HG03432 (cell line): ENCODE measurements at regions not wholly inside any gene's neighbourhood (a gene's known extent, or its start where the extent isn't known, plus 50 kb on each side); places are given as distances from the start of the nearest gene placed in this dataset.

Experiments used
- ATAC-seq: cut with Tn5 transposase; IDR thresholded peaks from one replicate; pipeline ENCODE4 v1.9.1; 2021; ENCODE audit warnings: mild to moderate bottlenecking, moderate library complexity; ENCODE audit not compliant: unreplicated experiment

- no peak for ATAC-seq
These were observed 547.2 kb downstream of the ZNF804A start for GRCh38 chr2:185145316-185146121.

GRCh38 chr2:185147361-185147760 lies 549.0 kb downstream of the ZNF804A start:
- no peak for ATAC-seq

- ATAC-seq, result no peak
These were observed 553.9 kb downstream of the ZNF804A start for GRCh38 chr2:185152186-185152585.

GRCh38 chr2:185161701-185162100 lies 563.4 kb downstream of the ZNF804A start:
- no peak for ATAC-seq

- ATAC-seq, result no peak
These were observed 564.3 kb upstream of the FSIP2 start for GRCh38 chr2:185174353-185174752.

DNA sequence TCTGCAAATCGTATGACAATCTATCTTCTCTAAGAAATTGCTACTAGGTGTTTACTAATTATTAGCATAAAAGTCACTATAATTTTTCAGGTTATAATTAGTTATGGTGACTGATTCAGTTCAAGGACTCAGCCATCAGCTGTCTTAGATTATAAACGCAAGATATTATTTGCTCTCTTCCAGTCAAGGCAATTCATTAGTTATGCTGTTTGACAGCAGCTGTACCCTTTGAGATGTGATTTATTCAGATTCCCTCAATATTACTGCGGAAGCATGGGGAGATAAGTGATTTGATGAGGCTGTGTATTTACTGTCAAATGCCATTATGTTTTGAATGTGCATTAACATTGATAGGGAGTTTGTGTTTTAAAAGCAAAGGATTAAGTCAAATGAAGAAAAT lies 558.9 kb upstream of the FSIP2 start:
- no peak for ATAC-seq

DNA sequence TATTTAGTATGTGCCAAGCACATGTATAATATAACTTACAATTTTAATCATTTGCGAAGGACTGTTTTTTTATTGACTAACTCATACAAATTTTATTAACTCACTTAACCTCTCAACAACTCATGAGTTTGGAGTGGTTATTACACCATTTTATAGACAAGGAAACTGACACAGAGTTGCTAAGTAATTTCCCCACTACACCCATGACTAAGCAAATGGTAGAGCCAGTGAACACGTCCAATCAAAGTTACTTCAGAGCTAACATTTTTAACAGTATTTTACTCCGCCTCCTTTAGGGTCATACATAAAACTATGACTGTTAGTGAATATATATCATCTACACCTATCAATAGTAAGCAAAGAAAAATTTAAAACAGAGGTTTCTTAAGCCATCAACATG lies 556.7 kb upstream of the FSIP2 start:
- no peak for ATAC-seq

GRCh38 chr2:185185044-185185443 lies 553.6 kb upstream of the FSIP2 start:
- no peak for ATAC-seq

DNA sequence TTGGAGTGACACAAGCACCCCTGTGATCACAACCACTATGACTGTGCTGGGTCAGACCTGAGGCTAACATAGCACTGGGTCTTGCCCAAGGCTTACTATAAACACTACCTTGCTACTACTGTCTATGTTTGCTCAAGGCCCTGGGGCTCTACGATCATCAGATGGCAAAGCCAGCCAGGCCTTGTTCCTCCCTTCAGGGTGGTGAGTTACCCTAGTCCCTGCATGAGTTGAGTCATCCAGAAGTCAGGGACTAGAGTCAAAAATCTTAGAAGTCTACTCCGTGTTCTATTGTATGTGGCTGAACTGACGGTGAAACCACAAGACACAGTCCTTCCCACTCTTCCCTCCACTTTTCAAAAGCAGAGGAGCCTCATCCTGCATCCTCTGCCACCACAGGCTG lies 551.2 kb upstream of the FSIP2 start:
- no peak for ATAC-seq

- no peak for ATAC-seq
These were observed 549.9 kb upstream of the FSIP2 start for GRCh38 chr2:185188656-185189055.

- ATAC-seq, result no peak
These were observed 537.5 kb upstream of the FSIP2 start for GRCh38 chr2:185201063-185201462.

DNA sequence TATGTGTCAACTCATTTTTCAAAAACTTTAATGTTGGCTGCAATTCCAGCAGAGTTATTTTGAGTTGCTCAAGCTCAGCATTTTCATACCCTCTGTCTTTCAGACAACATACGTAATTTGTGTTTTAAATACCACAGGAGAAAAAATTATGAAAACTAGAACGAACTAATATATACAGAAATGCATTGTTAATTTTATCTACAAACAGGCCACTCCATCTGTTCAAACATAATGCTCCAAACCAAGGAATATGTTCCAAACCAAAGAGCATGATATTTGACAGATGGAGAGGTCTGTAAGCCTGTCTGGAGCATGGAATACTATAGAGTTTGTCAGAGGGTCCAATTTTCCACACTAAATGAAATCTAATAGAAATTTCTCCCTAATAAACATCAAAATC lies 536.2 kb upstream of the FSIP2 start:
- no peak for ATAC-seq

- no peak for ATAC-seq
These were observed 535.6 kb upstream of the FSIP2 start for GRCh38 chr2:185202945-185203528.

GRCh38 chr2:185208261-185208660 lies 530.3 kb upstream of the FSIP2 start:
- ATAC-seq, result peak; percentile 59

DNA sequence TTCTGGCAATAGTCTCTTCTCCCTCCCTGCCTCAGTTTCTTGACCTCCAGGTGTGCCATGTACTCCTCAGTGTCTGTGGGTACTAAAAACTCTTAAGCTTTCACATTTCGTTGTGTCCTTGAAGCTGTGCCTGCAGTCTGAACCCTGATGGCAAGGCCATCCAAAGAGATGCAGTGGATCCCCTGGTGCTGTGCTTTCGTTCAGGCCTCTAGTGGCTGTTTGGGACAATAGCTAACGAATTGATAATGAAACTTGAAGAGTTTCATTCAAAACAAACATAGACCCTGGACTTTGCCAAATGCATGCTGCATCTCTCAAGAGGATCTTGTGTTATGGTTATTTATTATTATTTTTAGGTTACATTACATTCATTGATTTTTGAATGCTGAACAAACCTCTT lies 523.1 kb upstream of the FSIP2 start:
- ATAC-seq, result peak; percentile 59

DNA sequence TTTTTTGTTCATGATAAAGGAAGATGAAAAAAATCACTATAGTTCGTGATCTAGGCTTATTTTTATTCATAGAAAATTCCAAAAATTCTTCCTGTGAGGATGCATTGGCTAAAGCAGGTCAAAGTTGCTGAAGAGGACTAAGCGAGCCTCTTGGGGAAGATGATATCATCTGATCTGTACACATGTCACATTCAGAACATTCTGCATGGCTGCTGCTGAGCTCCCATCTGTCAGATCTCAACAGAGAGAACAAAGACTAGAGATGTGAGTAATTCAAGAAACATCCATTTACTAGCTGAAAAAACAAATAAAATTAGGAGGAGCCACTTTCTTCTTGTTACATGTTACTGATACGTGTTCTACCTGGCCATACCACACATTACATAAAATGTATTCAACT lies 518.6 kb upstream of the FSIP2 start:
- no peak for ATAC-seq

- ATAC-seq, result no peak
These were observed 516.3 kb upstream of the FSIP2 start for GRCh38 chr2:185222311-185222710.

GRCh38 chr2:185227391-185227790 lies 511.2 kb upstream of the FSIP2 start:
- no peak for ATAC-seq

GRCh38 chr2:185239491-185239890 lies 499.1 kb upstream of the FSIP2 start:
- no peak for ATAC-seq

- ATAC-seq, result no peak
These were observed 497.8 kb upstream of the FSIP2 start for GRCh38 chr2:185240796-185241195.

- no peak for ATAC-seq
These were observed 497.0 kb upstream of the FSIP2 start for GRCh38 chr2:185241556-185241955.

DNA sequence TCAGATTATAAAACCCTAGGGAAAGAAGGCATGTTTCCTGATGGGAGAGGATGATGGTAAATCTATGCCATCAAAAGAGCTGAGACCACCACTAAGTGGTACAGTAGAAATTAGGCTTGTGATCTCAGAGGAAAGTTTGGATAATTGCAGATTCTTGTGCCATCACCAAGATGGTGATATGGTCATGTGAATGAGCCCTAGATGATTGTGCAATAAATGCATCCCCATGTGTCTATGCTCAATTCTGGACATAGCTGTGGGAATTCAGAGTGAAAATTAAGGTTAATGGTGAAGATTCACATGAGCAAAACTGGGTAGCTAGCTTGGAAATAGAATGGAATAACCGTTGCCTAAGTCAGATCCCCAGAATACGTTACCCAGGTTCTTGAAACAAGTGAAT lies 496.1 kb upstream of the FSIP2 start:
- no peak for ATAC-seq

- ATAC-seq, result no peak
These were observed 493.4 kb upstream of the FSIP2 start for GRCh38 chr2:185245216-185245615.
